Hematopoietic multipotent progenitor cell treated with erythropoietin and hydrocortisone succinate and interleukin-3 and kit ligand, for 15 days (in vitro differentiated cells): ENCODE measurements at regions not wholly inside any gene's neighbourhood (a gene's known extent, or its start where the extent isn't known, plus 50 kb on each side); places are given as distances from the start of the nearest gene placed in this dataset.
"Not testable (repeated sequence)": the region's sequence is repeated elsewhere in the genome, so short reads cannot be mapped to it uniquely, and the experiment has no call there.

ENCODE experiments used
- DNase-seq: peaks from one replicate; pipeline ENCODE4 v3.0.0-alpha.2; 2015; ENCODE audit warnings: low spot score

DNA sequence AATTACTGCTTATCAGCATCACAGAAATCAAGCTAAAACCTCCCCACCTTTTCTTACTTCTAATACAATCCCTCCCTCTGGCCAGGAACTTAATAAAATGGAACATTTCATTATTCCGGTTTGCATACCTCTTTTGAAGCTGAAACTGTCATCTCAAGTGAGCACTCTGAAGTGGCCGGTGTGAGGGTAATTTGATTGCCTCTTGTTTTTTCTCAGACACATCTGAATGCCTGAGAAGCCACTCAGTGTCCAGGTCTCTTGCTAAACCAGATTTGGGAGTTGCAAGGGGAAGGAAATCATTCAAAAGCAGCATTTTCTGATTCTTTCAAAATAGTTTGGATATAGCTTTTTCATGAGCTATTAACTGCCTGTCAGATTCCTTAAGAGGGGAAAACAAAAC is 190.3 kb downstream of the C1D start:
- no peak for DNase-seq

DNA sequence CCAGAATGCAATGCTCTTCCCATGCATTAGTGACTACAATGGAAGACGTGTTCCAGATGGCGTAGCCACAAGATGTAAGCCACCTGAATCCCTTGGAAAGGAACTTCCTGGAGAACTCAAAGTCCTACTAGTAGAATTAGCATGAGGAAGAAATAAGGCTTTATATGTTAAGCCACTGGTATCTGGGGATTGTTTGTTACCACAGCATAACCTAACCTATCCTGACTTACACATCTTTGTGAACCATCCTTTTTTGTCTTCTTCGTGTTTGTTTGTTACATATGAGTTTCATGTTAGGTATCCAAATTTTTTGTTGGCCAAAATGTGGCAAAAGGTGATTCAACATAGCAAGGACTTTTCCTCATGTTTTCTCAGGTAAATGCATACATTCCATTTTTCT is 188.9 kb downstream of the C1D start:
- no peak for DNase-seq

DNA sequence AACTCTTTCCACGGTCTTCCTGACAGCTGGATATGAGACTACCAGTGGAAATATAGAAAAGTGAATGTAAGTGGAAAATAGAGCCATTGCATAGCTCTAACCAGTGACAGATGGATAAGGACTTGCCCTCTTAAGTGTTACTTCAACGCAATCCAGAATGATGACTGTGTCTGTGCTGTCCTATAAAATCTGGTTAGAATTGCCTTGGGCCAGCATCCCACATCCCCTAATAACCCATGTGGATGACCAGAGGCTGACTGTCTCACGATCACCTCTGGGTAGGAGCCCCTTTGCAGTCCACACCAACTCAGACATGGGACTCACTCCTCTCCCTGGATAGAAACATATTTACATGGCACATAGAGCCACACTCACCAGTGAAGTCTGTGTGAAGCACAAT is 186.6 kb downstream of the C1D start:
- DNase-seq = no peak

DNA sequence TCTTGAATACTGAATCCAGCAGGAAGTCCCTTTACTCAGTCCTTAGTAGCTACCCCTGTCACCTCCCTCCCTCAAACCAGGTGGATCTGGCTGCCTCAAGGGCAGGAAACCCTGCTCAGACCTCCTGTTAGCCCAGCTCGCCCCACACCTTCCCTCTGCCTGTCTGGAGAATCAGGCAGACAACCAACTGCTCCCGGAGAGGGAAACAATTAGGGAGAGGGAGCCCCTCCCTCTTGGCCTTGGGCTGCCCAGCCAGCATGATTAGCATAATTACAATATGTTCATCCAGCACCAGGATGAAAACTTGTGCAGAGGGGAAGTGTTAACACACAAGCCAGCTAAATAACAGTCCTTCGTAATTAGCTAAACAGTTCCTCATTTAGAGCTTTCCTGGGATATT is 185.5 kb downstream of the C1D start:
- no peak for DNase-seq

DNA sequence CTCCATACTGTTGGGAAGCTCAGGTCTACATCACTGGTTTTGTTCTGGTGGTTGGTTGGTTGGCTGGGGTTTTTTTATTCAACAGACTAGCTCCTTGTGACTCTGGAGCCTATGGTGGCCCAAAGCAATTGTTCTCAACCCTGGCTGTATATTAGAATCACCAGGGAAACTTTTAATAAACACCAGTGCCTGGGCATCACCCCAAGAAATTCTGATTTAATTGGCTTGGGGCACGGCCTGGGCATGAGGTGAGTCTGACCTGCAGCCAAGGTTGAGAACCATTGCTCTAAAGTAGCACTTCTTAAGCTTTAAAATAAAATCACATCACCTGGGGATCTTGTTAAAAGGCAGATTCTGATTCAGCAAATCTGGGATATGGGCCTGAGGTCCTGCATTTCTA is 184.1 kb downstream of the C1D start:
- no peak for DNase-seq

DNA sequence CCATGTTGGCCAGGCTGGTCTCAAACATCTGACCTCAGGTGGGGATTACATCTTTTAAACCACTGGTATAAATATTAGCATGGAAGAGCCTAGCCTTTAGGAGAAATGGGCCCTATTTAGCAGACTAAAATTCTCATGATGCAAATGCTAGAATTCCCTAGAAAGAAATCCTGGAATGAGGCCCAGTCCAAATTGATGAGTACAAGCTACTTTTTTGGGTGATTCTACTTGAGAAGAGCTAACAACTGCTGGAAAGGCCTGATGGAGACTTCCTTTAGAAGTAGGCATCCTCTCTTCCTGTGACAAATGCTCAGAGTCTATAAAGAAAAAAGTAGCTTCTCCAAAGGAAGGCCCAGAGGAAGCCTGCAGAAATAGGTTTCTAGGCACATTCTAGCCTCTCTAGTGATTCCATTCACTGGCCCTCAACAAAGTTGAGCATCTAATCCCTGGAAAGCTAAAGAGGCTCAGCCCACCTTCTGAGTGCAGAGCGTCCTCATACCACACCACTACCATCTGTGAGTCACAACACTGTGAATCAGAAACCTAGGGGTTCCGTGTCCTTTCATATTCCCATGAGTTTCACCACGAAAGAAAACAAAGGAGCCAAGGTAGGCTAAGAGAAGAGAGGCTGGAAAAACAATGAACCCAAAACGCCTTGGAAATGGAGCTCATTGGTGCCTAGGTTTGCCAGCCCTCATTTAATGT is 183.1 kb downstream of the C1D start:
- no peak for DNase-seq

DNA sequence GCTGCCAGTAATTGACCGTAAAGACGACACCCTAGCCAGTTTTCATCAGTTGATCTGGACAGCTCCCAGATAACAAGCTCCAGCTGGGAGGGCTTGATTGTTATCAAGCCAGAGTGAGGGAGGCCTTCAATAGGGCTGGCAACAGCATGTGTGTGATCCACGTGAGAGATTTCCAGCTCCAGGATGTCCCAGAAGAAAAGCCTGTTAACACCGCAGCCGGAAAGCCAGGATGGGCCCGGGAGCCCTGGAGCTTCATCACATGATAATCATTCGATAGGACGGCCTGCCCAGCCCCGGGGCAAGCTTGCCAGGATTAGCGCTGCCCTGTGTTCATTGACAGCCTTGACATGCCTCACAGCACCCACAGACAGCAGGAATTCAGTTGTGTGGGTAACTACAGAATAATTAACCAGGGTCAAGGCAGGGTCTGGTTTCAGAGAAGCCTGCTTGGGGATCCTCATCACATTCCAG is 182.5 kb downstream of the C1D start:
- no peak for DNase-seq

DNA sequence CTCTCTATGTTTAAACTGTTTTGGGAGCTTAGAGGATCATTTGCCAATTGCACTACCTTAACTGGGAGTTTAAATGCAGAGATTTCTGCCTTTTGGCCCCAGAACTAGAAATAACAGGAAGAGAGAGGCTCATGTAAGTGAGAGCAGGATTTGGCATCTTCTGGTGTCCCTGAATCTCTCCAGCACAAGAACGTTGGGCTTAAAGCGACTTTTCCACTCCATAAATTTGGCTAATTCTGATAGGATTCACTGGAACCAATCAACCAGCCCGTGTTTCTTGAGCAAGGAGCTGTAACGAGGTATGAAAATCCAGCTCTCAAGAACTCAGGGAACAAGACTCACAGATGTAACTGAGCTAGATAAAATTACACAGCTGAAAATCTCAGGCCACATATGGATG is 181.0 kb downstream of the C1D start:
- no peak for DNase-seq

DNA sequence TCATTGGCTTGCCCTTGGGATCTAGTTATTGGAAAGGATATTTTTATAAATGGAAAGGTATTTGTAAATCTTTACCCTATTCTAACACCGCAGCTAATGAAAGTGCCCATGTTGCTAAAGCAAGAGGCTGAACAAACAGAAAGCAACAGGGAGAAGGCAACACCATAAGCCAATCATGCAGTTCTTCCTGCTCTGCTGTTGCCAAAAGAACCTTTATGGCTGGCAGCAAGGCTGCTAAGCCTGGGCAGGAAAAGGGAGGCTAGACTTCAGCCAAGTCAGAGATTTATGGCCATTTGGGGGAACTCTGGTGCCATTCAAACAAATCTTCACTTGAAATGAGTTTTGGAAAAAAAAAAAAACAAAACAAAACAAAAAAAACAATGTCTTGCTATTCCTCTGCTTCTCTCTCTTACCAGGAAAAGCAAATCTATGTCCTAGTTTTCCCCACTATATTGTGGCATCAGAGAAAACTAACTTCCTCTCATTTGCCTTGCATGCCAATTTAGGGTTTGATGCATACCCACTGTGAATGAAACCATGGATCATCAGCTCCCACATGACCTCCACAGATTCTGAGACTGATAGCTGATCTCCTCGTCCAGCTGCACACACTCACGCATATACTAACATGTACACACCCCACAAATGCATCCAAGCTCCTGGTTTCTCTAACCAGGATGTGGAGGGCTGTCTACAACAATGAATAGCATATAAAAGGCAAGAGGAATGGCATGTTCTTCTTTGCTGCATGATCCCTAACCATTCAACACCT is 179.3 kb downstream of the C1D start:
- DNase-seq = no peak

DNA sequence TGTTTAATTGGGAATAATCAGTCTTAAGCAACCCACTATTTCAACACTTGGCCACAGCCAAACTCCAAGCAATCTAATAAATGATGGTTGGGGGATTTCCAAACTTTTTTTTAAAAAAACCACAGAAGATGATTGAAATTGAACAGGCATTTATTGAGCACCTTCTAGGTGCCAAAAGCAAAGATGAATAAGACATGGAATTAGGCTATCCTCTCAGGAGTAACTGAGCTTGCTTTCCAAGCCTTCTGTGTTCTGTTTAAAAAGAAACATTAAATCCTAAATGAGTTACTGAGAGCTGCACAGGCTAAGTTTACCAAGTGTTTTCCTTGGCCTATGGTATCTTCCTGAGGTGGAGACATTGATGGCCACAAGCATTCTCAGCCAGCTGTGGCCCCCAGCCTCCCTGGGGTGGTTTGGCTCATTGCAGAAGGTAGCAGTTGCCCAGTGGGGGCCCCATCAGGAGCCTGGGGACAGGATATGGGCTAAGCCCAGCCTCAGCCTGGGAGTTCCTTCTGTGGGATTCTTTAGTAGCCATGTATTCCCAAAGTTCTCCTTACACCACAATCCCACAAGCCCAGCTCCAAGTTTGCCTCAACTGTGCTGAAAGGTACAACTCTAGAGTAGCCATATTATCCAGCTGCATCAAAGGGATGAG is 174.3 kb downstream of the C1D start:
- DNase-seq = no peak

DNA sequence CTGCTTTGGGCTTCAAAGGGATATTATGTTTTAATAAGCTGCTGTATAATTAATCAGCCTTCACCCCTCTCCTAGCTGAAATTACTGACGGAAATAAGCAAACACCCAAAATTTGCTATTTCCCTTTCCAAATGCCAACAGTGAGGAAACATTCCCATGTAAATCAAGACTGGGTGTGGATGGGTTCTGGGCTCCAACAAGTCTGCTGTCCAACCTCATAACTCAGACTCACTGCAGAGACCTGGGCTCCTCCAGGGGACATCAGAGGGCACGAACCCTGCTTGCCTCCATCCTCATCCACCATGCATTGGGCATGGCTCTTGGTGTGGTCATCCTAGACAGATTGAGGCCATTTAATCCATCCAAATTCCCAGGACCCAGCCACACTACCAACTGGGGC is 173.7 kb downstream of the C1D start:
- DNase-seq = no peak

DNA sequence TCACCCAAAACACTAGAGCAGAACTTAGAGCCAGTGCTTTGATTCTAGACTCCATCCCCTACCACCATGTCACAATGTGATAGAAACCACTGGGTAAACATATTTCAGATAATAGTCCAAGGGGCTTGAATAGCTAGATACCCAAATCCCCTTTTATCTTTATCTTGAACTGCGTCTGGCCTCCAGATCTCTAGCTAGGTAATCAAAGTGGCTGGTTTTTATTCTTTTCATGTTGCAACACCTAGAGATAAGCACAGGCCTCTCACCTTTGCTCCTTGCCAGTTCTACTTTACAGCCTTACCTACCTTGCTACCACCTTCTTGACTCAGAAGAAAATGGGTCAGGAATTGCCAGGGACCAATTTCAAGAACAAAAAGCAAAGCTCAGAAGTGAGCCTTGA is 171.2 kb downstream of the C1D start:
- no peak for DNase-seq

DNA sequence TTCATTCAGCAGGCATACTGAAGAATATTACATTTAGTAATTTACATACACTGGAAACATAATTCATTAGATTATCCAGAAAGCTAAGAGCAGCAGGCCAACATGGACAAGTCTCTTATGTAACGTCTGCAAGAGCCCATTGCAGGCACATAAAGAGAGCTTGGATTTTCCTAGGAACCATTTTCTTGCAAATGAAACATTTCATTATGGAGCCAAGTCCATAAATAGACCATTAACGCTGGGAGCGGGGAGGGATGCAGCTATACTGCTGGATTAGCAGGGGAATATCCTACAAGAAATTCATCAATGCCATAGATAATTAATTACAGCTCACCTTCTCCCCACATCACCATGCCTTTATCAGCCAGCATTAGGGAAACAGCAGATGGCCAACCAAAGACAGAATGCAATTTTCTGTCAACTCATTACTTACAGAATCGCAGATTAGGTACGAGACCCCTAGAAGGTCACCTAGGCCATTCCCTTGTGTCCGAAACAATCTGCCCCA is 170.4 kb downstream of the C1D start:
- no peak for DNase-seq

DNA sequence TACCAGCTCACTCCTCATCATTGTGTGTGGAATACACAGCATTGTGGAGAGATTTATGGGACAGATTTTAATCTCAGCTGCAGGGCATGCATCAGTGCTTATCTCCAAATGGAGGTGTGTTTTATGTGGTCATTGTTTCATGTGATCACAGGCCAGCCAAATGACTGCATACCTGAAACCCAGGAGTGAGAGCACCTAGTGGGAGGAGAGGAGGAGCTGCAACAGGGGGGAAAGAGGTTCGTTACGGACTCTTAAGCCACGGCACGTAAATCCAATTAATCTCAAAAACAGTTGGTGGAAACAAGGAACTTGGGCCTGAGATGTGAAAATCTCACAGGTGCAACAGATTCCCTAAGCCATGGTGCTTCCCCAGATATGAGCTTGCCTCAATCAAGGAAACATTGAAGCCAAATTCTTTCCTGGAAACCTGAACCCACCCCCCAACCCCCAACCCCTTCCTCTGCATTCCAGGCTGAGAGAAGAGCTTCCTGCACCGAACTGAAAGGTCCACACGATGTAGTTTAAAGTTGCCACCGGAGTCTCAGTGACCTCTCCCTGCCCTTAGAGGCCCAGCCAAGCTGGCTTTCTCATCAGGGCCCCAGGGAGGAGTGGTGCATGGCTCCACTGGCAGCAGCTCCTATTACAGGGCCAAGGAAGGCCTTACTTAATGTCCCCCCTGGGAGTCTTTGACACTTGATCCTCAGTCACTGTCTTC is 167.4 kb downstream of the C1D start:
- DNase-seq = no peak

DNA sequence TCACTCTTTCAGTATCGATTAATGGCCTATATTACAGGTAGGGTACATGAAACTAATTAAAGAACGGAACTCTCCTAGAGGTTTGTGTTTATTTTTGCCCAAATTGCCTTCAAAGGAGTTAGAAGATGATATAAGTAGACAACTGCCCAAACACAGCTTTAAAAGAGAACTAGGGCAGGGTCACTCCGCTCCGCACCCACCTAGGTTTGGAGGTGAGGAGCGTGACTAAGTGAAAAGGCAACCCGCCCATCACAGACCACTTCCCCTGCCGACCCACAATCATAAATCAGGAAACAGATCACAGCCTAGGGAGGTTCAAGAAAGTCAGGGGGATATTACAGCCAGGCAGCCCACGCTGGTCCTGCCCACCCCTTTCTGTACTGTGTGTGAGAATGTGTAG is 166.7 kb downstream of the C1D start:
- DNase-seq = no peak

DNA sequence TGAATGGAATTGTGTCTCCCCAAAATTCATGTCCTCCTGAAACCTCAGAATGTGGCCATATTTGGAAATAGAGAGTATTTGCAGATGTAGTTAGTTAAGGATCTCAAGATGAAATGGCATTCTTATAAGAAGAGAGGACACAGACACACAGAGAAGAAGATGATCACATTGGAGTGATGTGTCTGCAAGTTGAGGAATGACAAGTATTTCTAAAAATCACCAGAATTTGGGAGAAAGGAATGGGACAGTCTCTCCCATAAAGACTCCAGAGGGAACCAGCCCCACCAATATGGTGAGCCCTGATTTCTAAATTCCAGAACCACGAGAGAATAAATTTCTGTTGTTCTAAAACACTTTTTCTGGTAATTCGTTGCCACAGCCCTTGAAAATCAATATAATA is 166.3 kb downstream of the C1D start:
- no peak for DNase-seq

DNA sequence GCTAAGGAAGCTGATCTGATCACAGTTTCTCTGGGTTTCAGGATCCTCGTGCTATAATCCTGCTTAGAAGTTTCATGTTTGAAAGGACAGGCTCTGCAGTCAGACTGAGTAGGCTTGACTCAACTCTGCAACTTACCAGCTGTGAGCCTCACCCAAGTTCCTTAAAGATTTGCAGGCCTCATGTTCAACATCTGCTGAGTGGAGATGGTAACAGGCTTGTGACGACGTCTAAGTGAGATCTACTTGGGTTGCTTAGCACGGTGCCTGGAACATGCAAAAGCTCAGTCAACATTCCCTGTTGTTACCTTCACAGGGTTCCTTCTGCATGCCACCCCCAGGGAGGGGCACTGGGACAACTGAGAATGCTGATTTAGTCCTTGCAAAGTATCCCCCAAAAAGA is 164.2 kb downstream of the C1D start:
- DNase-seq = no peak

DNA sequence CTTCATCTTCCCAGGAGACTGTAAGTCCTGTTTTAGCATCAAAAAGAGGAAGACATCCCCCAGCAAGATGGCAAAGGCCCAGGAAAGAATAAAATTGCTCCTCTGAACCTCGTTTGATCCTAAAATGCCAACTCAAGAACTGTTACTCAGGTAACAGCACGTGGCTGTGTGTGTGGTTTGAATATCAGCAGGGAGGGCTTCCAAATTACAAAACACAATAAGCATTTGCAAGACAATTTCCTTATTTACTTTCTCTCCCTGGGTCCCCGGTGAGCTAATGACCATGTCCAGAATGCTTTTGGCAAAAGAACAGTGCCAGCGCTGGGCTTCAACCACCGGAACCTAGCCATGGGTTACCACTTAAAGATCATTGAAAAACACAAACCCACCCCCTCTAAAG is 163.6 kb downstream of the C1D start:
- no peak for DNase-seq

DNA sequence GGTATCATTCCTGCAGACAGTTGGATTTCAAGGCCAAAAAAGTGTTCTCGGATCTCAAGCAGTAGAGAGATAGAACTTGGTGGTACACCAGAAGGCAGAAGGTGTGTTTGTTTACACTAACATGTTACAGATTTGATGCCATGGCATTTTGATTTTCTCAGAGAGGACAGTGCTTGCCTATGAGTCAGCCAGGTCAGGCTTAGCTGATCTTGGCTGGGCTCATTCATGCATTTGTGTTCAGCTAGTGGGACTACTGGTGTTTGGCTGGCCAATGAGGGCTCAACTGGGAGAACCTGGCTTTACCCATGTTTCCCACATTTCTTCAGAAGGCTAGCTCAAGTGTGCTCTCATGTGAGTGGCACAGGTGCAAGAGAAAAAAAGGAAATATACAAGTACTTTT is 162.0 kb downstream of the C1D start:
- no peak for DNase-seq

DNA sequence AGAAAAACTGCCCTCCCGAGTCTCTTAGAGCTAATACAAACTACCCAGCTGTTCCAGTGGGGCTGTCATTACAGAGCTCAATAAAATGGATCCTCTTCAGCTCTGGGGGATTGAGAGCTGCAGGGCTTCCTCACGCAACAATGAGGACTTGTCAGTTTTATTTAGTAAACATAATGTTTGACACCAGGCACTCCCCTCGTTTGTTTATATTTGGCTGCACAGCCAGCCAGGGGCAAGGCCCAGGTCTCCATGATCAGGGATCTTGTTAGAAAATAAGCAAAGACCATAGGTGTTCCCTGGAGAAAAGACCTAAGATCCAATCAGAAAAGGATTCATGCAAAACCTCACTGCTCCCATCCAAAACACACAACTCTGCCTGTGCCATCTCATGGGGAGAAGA is 158.2 kb downstream of the C1D start:
- DNase-seq = no peak

DNA sequence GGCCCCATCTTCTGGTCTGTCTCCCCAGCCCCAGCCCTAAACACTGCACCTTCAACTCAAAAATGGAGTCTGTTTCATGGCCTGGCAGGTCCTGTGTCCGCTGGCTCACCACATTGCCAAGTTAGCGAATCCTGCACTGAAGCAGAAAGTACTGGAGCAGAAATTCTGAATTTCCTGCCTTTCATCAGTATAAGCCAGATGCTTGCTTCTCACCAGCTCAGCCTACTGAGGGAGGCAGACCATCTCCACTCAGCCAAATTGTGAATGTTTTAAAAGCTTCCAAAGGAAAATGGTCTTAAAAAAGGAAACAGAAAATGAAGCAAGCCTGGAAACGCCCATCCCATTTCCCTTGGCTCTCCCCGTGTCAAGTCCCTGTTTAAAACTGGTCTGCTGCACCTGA is 157.8 kb downstream of the C1D start:
- DNase-seq = no peak

DNA sequence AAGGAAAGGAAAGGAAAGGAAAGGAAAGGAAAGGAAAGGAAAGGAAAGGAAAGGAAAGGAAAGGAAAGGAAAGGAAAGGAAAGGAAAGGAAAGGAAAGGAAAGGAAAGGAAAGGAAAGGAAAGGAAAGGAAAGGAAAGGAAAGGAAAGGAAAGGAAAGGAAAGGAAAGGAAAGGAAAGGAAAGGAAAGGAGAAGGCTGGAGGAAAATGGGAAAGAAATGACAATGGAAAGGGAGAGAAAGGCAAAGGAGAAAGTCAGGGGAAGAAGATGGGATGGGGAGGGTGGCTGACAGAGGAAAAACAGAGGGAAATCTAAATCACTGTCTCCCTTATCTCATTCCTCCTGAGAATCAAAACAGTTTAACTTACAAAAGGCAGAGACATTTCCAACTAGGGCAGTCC is 156.3 kb downstream of the C1D start:
- DNase-seq = not testable (repeated sequence)
